ENCODE measurements at regions not wholly inside any gene's neighbourhood (a gene's known extent, or its start where the extent isn't known, plus 50 kb on each side); places are given as distances from the start of the nearest gene placed in this dataset.

DNA sequence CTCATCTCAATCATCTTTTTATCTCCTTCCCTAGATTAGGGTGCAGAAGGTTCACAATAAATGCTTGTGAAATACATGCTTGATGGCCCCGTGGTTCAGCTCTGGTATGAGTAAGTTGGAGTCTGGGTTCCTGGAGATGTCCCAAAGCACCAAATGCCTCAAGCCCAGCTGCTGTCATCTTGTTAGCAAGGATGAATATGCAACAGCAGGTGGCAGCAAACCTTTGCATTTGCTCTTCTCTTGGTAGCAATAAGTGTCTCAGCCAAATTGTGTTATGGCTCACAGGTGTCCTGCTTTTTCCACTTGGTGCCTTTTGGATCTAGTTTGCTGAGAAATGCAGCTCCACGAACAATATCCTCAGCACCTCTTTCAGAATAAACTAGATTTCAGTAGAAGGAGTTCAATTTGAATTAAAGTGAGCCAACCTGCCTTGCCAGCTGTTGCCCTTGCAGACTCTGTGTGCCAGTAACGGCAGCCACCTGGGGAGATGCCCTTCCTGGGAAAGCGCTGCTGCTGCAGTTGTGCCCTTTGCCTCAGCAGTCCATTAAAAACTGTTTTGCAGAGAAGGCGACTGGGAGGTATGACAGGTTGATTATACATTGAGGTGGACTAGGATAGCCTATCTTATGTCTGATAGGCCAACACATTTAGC is 417.3 kb downstream of the SNAPC1 start:
- Histone ChIP-seq H3K36me3 (no peaks in the 10 kb centered on the region), H3K9me3 (no peaks in the 10 kb centered on the region), H3K27ac (no peak overlapping the region), H3K27me3 (replicated peaks; ENCODE audit: insufficient read depth) (no peaks in the 10 kb centered on the region), H3K4me1 (replicated peaks) (no peaks in the 10 kb centered on the region), H3K4me3 (no peak overlapping the region)
- 48% methylated on average over 5 of the region's 5 CpGs for WGBS
- TF ChIP-seq POLR2AphosphoS5 (IDR thresholded peaks at IDR 0.05) (no peak), POLR2A (IDR thresholded peaks at IDR 0.05) (no peak), CTCF (IDR thresholded peaks at IDR 0.05) (peak in 3 of 4 experiments; percentile 58 to 73 (median 63))
- intact Hi-C loops (cut with DNase I), result loop anchor here (5.0 kb wide), 2 partner anchors 863 to 1098 kb away; no protein-coding TSS in a partner anchor
- DNase-seq (ENCODE audit: low spot score), result peak; percentile 73

DNA sequence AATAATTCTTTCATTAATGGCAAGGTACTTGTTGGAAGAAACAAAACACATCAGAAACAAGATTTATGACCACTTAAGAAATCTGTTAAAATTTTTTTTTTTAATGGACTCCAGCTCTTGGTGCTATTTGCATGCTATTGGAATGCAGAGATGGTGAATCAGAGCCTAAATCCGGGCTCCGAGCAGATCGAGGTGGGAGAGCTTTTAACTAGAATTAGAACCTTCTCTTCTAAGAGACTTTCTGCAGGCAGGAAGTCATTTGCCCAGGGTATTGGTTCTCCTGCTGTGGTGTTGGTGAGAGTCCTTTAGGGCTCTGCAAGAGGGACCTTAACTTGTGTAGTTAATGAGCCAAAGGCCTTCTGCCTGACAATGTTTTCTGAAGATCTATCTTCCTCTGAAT is 419.4 kb downstream of the SNAPC1 start:
- intact Hi-C loops (cut with DNase I), result no loop called here
- Histone ChIP-seq H3K27ac (no peak overlapping the region), H3K27me3 (replicated peaks; ENCODE audit: insufficient read depth) (no peaks in the 10 kb centered on the region), H3K36me3 (no peaks in the 10 kb centered on the region), H3K9me3 (no peaks in the 10 kb centered on the region), H3K4me1 (replicated peaks) (no peaks in the 10 kb centered on the region), H3K4me3 (no peak overlapping the region)
- WGBS, result 86% methylated on average over 3 of the region's 3 CpGs
- no peak for DNase-seq (ENCODE audit: low spot score)
- TF ChIP-seq POLR2AphosphoS5 (IDR thresholded peaks at IDR 0.05) (no peak), POLR2A (IDR thresholded peaks at IDR 0.05) (no peak), CTCF (IDR thresholded peaks at IDR 0.05) (no peak)

GRCh38 chr14:62185078-62185477 is 422.9 kb downstream of the SNAPC1 start:
- no peak for DNase-seq (ENCODE audit: low spot score)
- no peaks in the 10 kb centered on the region for H3K36me3 ChIP-seq
- intact Hi-C loops (cut with DNase I), result no loop called here
- WGBS, result 71% methylated on average over 1 of the region's 1 CpG
- H3K27ac ChIP-seq, result no peak overlapping the region
- H3K27me3 ChIP-seq (replicated peaks; ENCODE audit: insufficient read depth), result no peaks in the 10 kb centered on the region
- no peaks in the 10 kb centered on the region for H3K4me1 ChIP-seq (replicated peaks)
- TF ChIP-seq POLR2AphosphoS5 (IDR thresholded peaks at IDR 0.05) (no peak), CTCF (IDR thresholded peaks at IDR 0.05) (no peak), POLR2A (IDR thresholded peaks at IDR 0.05) (no peak)
- H3K4me3 ChIP-seq, result no peak overlapping the region
- no peaks in the 10 kb centered on the region for H3K9me3 ChIP-seq

DNA sequence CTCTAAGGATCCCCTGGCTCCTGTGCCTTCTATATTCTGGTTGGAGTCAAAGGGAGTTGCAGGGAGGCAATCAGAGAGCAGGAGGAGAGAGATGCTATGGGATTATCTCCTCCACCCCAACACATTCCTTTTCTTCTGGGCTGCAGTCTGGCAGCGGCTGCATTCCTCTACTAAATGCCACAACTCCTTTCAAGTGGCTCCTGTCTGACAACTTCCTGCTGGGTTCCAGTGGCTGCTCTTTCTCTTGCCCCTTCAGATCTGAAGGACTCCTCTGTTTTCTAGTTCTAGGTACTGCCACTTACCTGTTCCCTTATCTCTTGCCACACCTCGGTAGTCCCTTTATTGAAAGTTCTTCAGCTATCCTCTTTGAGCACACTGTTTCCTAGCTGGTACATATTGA is 425.0 kb downstream of the SNAPC1 start:
- no peaks in the 10 kb centered on the region for H3K36me3 ChIP-seq
- no peak for DNase-seq (ENCODE audit: low spot score)
- no peaks in the 10 kb centered on the region for H3K4me1 ChIP-seq (replicated peaks)
- H3K9me3 ChIP-seq, result no peaks in the 10 kb centered on the region
- TF ChIP-seq POLR2AphosphoS5 (IDR thresholded peaks at IDR 0.05) (no peak), POLR2A (IDR thresholded peaks at IDR 0.05) (no peak), CTCF (IDR thresholded peaks at IDR 0.05) (no peak)
- no peak overlapping the region for H3K4me3 ChIP-seq
- no peaks in the 10 kb centered on the region for H3K27me3 ChIP-seq (replicated peaks; ENCODE audit: insufficient read depth)
- intact Hi-C loops (cut with DNase I), result no loop called here
- H3K27ac ChIP-seq, result no peak overlapping the region
- WGBS, result 87% methylated on average over 2 of the region's 2 CpGs

GRCh38 chr14:62189698-62190097 is 427.5 kb downstream of the SNAPC1 start:
- TF ChIP-seq POLR2AphosphoS5 (IDR thresholded peaks at IDR 0.05) (no peak), CTCF (IDR thresholded peaks at IDR 0.05) (no peak), POLR2A (IDR thresholded peaks at IDR 0.05) (no peak)
- intact Hi-C loops (cut with DNase I), result no loop called here
- 0% methylated on average over 1 of the region's 1 CpG for WGBS
- H3K27ac ChIP-seq, result no peak overlapping the region
- no peaks in the 10 kb centered on the region for H3K9me3 ChIP-seq
- H3K4me3 ChIP-seq, result no peak overlapping the region
- no peaks in the 10 kb centered on the region for H3K4me1 ChIP-seq (replicated peaks)
- no peaks in the 10 kb centered on the region for H3K27me3 ChIP-seq (replicated peaks; ENCODE audit: insufficient read depth)
- DNase-seq (ENCODE audit: low spot score), result no peak
- no peaks in the 10 kb centered on the region for H3K36me3 ChIP-seq
